Stimulated activated CD8-positive, alpha-beta memory T cell treated with anti-CD3 and anti-CD28 coated beads, Interleukin-4, amount 100 ng/mL, for 1 hour (primary cell): ENCODE measurements at regions not wholly inside any gene's neighbourhood (a gene's known extent, or its start where the extent isn't known, plus 50 kb on each side); places are given as distances from the start of the nearest gene placed in this dataset.
"Not testable (repeated sequence)": the region's sequence is repeated elsewhere in the genome, so short reads cannot be mapped to it uniquely, and the experiment has no call there.

ENCODE experiments used
- DNase-seq, 2 donors: peaks; one replicate each; pipeline ENCODE4 v3.0.0-alpha.2; 2020; ENCODE audit warnings: low read depth in 2 of 2, low spot score in 1 of 2

DNA sequence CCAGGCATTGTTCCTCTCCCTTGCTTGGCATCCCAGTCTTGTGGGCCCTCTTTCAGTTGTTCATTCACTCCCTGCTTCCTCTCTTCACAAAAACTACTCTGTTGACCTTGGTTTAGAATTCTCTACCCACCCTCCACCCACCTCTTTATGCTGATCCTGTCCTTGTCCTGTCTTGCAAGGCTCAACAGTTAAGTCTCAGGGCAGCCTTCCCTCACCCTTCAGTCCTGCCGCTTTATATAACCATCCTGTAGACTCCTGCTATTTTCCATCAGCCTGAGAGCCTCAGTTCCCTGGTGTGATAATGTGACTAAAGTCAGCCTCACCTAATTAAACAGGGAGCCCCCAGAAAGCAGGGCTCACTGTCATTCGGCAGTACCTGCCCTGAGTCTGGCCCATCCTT lies 1763.0 kb downstream of the SPATA31A7 start:
- not testable (repeated sequence) for DNase-seq
